ENCODE measurements at regions not wholly inside any gene's neighbourhood (a gene's known extent, or its start where the extent isn't known, plus 50 kb on each side); places are given as distances from the start of the nearest gene placed in this dataset.

- TF ChIP-seq, protein P1, sequence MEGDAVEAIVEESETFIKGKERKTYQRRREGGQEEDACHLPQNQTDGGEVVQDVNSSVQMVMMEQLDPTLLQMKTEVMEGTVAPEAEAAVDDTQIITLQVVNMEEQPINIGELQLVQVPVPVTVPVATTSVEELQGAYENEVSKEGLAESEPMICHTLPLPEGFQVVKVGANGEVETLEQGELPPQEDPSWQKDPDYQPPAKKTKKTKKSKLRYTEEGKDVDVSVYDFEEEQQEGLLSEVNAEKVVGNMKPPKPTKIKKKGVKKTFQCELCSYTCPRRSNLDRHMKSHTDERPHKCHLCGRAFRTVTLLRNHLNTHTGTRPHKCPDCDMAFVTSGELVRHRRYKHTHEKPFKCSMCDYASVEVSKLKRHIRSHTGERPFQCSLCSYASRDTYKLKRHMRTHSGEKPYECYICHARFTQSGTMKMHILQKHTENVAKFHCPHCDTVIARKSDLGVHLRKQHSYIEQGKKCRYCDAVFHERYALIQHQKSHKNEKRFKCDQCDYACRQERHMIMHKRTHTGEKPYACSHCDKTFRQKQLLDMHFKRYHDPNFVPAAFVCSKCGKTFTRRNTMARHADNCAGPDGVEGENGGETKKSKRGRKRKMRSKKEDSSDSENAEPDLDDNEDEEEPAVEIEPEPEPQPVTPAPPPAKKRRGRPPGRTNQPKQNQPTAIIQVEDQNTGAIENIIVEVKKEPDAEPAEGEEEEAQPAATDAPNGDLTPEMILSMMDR (IDR thresholded peaks at IDR 0.05) = no peak
- TF ChIP-seq POLR2AphosphoS5 (IDR thresholded peaks at IDR 0.05; ENCODE audit: insufficient read depth in 1 of 2, low read depth in 1 of 2) = no peak
Observed at GRCh38 chr15:79623488-79623887, 191.4 kb downstream of the MINAR1 start.
